Caco-2 (cell line): ENCODE measurements at regions not wholly inside any gene's neighbourhood (a gene's known extent, or its start where the extent isn't known, plus 50 kb on each side); places are given as distances from the start of the nearest gene placed in this dataset.

Source experiments
- BruUV-seq: library from RNA; stranded (reverse); fragments of 400-500 nt; replicated peaks from 2 replicates; lab custom pipeline; 2021; lab: Mats Ljungman, UMichigan
- CTCF ChIA-PET: fragments of 300-600 bp; sonication (Branson Sonifier 250); formaldehyde crosslinking; loops from one replicate; lab custom pipeline; 2022; ENCODE audit warnings: antibody characterized with exemption; lab: Charles Lee
- POLR2A ChIA-PET: fragments of 300-600 bp; sonication (Branson Sonifier 250); formaldehyde crosslinking; loops from one replicate; lab custom pipeline; 2022; ENCODE audit warnings: antibody characterized with exemption; lab: Charles Lee
- DNase-seq, 2 experiments: peaks; one replicate each; pipeline versions ENCODE4 v3.0.0 to v3.0.0-alpha.2; 2020 to 2022
- H3K27me3 ChIP-seq: replicated peaks from 2 replicates; pipeline ENCODE4 v1.6.0; 2011; ENCODE audit warnings: low read length; ENCODE audit not compliant: control insufficient read depth, insufficient read depth
- H3K36me3 ChIP-seq: 2 replicates; pipeline ENCODE4 v1.5.1; 2011; ENCODE audit warnings: low read length; ENCODE audit not compliant: control insufficient read depth, insufficient read depth
- H3K4me1 ChIP-seq: fragments of 250-450 bp; sonication (Bioruptor Pico); 2 replicates; pipeline ENCODE4 v1.5.1; 2020; ENCODE audit warnings: mild to moderate bottlenecking
- H3K4me3 ChIP-seq: 2 replicates; pipeline ENCODE4 v1.5.1; 2011; ENCODE audit warnings: low read depth, mild to moderate bottlenecking, control low read depth, low read length
- H3K9me3 ChIP-seq: fragments of 250-450 bp; sonication (Bioruptor Pico); 2 replicates; pipeline ENCODE4 v1.5.1; 2020; ENCODE audit warnings: mild to moderate bottlenecking, moderate library complexity
- H3K27ac Mint-ChIP-seq: one replicate; pipeline ENCODE4 v1.8.0; 2022; ENCODE audit warnings: mixed read lengths; ENCODE audit not compliant: unreplicated experiment
- H3K27me3 Mint-ChIP-seq: one replicate; pipeline ENCODE4 v1.8.0; 2022; ENCODE audit warnings: mixed read lengths; ENCODE audit not compliant: insufficient read depth, unreplicated experiment
- H3K36me3 Mint-ChIP-seq: one replicate; pipeline ENCODE4 v1.8.0; 2022; ENCODE audit warnings: mild to moderate bottlenecking, mixed read lengths; ENCODE audit not compliant: insufficient read depth, unreplicated experiment
- H3K4me1 Mint-ChIP-seq: one replicate; pipeline ENCODE4 v1.8.0; 2022; ENCODE audit warnings: low read depth, mixed read lengths; ENCODE audit not compliant: unreplicated experiment
- H3K4me3 Mint-ChIP-seq: one replicate; pipeline ENCODE4 v1.8.0; 2022; ENCODE audit warnings: mild to moderate bottlenecking, moderate library complexity, mixed read lengths; ENCODE audit not compliant: unreplicated experiment
- H3K9me3 Mint-ChIP-seq: one replicate; pipeline ENCODE4 v1.8.0; 2022; ENCODE audit warnings: mixed read lengths; ENCODE audit not compliant: unreplicated experiment
- CTCF ChIP-seq, 2 experiments: fragments of 200-600 bp in 1 of 2; IDR thresholded peaks; 1 replicate in 1 of 2; 2 replicates in 1 of 2; pipeline versions ENCODE4 v1.5.1 to v1.8.0; 2011 to 2022; ENCODE audit warnings: antibody characterized with exemption in 1 of 2, control low read depth in 1 of 2, inconsistent platforms in 1 of 2, low read depth in 1 of 2, low read length in 1 of 2, mild to moderate bottlenecking in 1 of 2, moderate library complexity in 1 of 2; ENCODE audit not compliant: insufficient read depth in 1 of 2, severe bottlenecking in 1 of 2, unreplicated experiment in 1 of 2
- intact Hi-C: fragments of 100-400 bp; cut with micrococcal nuclease; formaldehyde crosslinking; loops from one replicate; pipeline ENCODE4 v1.10.0; 2022; ENCODE audit not compliant: unreplicated experiment

DNA sequence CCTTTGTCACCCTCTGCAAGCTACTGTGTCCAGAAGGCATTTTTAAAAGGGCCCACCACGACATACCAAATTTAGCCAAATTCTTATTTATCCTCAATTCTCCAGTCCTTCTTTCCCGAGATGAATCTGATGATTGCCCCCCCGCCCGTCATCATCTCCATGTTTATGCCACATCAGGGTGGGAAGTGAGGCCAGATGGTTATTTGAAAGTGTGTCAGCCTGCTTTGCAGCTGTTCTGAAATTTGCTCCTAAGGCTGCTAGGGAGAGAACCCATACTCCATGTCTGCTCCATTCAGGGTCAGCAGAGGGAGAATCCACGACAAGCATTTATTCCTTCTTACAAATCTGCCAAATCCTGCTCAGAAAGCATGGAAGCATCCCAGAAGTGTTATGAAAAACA lies 337.8 kb downstream of the ADAMTS20 start:
- ChIA-PET POLR2A (no interaction called here), CTCF (no interaction called here)
- no peaks in the 10 kb centered on the region for H3K4me1 Mint-ChIP-seq
- TF ChIP-seq CTCF (IDR thresholded peaks at IDR 0.05; ENCODE audit: insufficient read depth in 1 of 2, low read depth in 1 of 2, low read length in 1 of 2, severe bottlenecking in 1 of 2, unreplicated experiment in 1 of 2): no peak
- H3K27me3 Mint-ChIP-seq: peaks cover 5% of the 10 kb centered on the region
- no TSS peak for BruUV-seq
- Histone ChIP-seq H3K4me1 (no peaks in the 10 kb centered on the region), H3K36me3 (no peaks in the 10 kb centered on the region), H3K9me3 (no peaks in the 10 kb centered on the region), H3K27me3 (no peaks in the 10 kb centered on the region), H3K4me3 (no peak overlapping the region)
- no peak overlapping the region for H3K27ac Mint-ChIP-seq
- no peak for DNase-seq
- no peaks in the 10 kb centered on the region for H3K36me3 Mint-ChIP-seq
- intact Hi-C loops: no loop called here
- no peak overlapping the region for H3K4me3 Mint-ChIP-seq
- H3K9me3 Mint-ChIP-seq: no peaks in the 10 kb centered on the region

DNA sequence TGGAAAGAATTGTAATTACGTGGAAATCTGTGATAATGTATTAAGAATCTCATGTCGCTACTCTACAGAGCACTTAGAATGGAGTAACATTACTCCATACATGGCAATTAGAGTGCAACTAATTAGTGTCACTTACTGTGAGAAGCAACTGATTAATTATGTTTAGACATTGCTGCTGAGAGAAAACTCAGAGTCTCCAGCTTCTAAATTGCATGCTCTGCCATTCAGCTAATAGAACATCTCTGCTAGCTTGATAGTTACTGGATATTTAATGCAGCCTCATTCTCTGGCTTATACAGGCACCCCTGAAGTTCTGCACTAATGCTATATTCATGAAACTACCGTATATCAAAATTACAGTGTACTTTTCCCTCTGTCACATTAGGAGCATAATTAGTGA lies 338.4 kb downstream of the ADAMTS20 start:
- no peaks in the 10 kb centered on the region for H3K4me1 ChIP-seq
- Mint-ChIP-seq H3K36me3 (no peaks in the 10 kb centered on the region), H3K4me1 (no peaks in the 10 kb centered on the region), H3K4me3 (no peak overlapping the region), H3K27me3 (peaks cover 5% of the 10 kb centered on the region), H3K9me3 (no peaks in the 10 kb centered on the region), H3K27ac (no peak overlapping the region)
- intact Hi-C loops: no loop called here
- no peaks in the 10 kb centered on the region for H3K27me3 ChIP-seq
- H3K9me3 ChIP-seq: no peaks in the 10 kb centered on the region
- BruUV-seq: no TSS peak
- no peaks in the 10 kb centered on the region for H3K36me3 ChIP-seq
- no peak overlapping the region for H3K4me3 ChIP-seq
- CTCF ChIA-PET: interaction anchor here (0.6 kb wide), 1 partner anchor 934 kb away, joined by 3 read pairs; no protein-coding TSS in a partner anchor
- no peak for DNase-seq
- TF ChIP-seq CTCF (IDR thresholded peaks at IDR 0.05; ENCODE audit: insufficient read depth in 1 of 2, low read depth in 1 of 2, low read length in 1 of 2, severe bottlenecking in 1 of 2, unreplicated experiment in 1 of 2): no peak
- POLR2A ChIA-PET: no interaction called here

GRCh38 chr12:43210485-43211192 lies 341.4 kb downstream of the ADAMTS20 start:
- TF ChIP-seq CTCF (IDR thresholded peaks at IDR 0.05; ENCODE audit: insufficient read depth in 1 of 2, low read depth in 1 of 2, low read length in 1 of 2, severe bottlenecking in 1 of 2, unreplicated experiment in 1 of 2): no peak
- no peaks in the 10 kb centered on the region for H3K27me3 ChIP-seq
- no peak overlapping the region for H3K4me3 ChIP-seq
- H3K4me1 ChIP-seq: no peaks in the 10 kb centered on the region
- Mint-ChIP-seq H3K36me3 (no peaks in the 10 kb centered on the region), H3K27me3 (peaks cover 5% of the 10 kb centered on the region), H3K9me3 (no peaks in the 10 kb centered on the region), H3K4me3 (no peak overlapping the region), H3K4me1 (no peaks in the 10 kb centered on the region), H3K27ac (no peak overlapping the region)
- H3K9me3 ChIP-seq: no peaks in the 10 kb centered on the region
- intact Hi-C loops: no loop called here
- CTCF ChIA-PET: no interaction called here
- no TSS peak for BruUV-seq
- no peaks in the 10 kb centered on the region for H3K36me3 ChIP-seq
- no peak for DNase-seq
- POLR2A ChIA-PET: no interaction called here
